ENCODE measurements at regions not wholly inside any gene's neighbourhood (a gene's known extent, or its start where the extent isn't known, plus 50 kb on each side); places are given as distances from the start of the nearest gene placed in this dataset.
A peak's percentile ranks its signal among the peaks of the same experiment; 100 is the strongest.

GRCh38 chr4:170391066-170391740 is 301.4 kb upstream of the AADAT start:
- no peak overlapping the region for H2AFZ ChIP-seq (ENCODE audit: control insufficient read depth, low read length)
- peak; percentile 63 for DNase-seq (ENCODE audit: low read depth, low spot score)
- peak; percentile 94 for FAIRE-seq
- dilution Hi-C loops (cut with MboI; ENCODE audit: extremely low pct_ligation_motif_present, low sequenced_read_pairs) = no loop called here
- no peaks in the 10 kb centered on the region for H4K20me1 ChIP-seq (ENCODE audit: control insufficient read depth, extremely low read depth, insufficient read depth, low read length)
- no peak overlapping the region for H3K9ac ChIP-seq (ENCODE audit: control insufficient read depth, extremely low read depth, insufficient read depth, low read length)
- H3K27ac ChIP-seq (ENCODE audit: control insufficient read depth, insufficient read depth, low read length) = peak overlapping the region; percentile 44
- no peaks in the 10 kb centered on the region for H3K36me3 ChIP-seq (ENCODE audit: control insufficient read depth in 2 of 2, extremely low read depth in 1 of 2, insufficient read depth in 2 of 2, low read length in 2 of 2)
- H3K79me2 ChIP-seq (ENCODE audit: control insufficient read depth, insufficient read depth, low read length) = no peaks in the 10 kb centered on the region
- H3K4me1 ChIP-seq (ENCODE audit: control insufficient read depth, extremely low read depth, insufficient read depth, low read length) = peaks cover 7% of the 10 kb centered on the region
- H3K9me3 ChIP-seq (ENCODE audit: control insufficient read depth, low read depth, low read length) = no peaks in the 10 kb centered on the region
- no peaks in the 10 kb centered on the region for H3K27me3 ChIP-seq (ENCODE audit: control insufficient read depth, extremely low read depth, insufficient read depth, low read length)
- no peak overlapping the region for H3K4me3 ChIP-seq (ENCODE audit: control insufficient read depth in 2 of 3, extremely low read depth in 1 of 3, insufficient read depth in 2 of 3, low read depth in 1 of 3, low read length in 3 of 3)
- H3K4me2 ChIP-seq (ENCODE audit: control insufficient read depth, extremely low read depth, insufficient read depth, low read depth, low read length) = peak overlapping the region; percentile 2
- no peaks in the 10 kb centered on the region for H3K9me1 ChIP-seq (ENCODE audit: control insufficient read depth, extremely low read depth, insufficient read depth, low read length)
- TF ChIP-seq EZH2 (IDR thresholded peaks at IDR 0.05; ENCODE audit: low read length) = no peak
- no peak for TF ChIP-seq CTCF (optimal IDR thresholded peaks at IDR 0.05 in 1 of 3, IDR thresholded peaks at IDR 0.05 in 1 of 3, conservative IDR thresholded peaks at IDR 0.05 in 1 of 3; ENCODE audit: extremely low read depth in 1 of 3, insufficient read depth in 2 of 3, low read length in 3 of 3)

- Histone ChIP-seq H3K4me1 (ENCODE audit: control insufficient read depth, extremely low read depth, insufficient read depth, low read length) (peaks cover 7% of the 10 kb centered on the region), H3K9ac (ENCODE audit: control insufficient read depth, extremely low read depth, insufficient read depth, low read length) (no peak overlapping the region), H3K9me3 (ENCODE audit: control insufficient read depth, low read depth, low read length) (no peaks in the 10 kb centered on the region), H3K27me3 (ENCODE audit: control insufficient read depth, extremely low read depth, insufficient read depth, low read length) (no peaks in the 10 kb centered on the region), H3K36me3 (ENCODE audit: control insufficient read depth in 2 of 2, extremely low read depth in 1 of 2, insufficient read depth in 2 of 2, low read length in 2 of 2) (no peaks in the 10 kb centered on the region), H2AFZ (ENCODE audit: control insufficient read depth, low read length) (no peak overlapping the region), H3K4me3 (ENCODE audit: control insufficient read depth in 2 of 3, extremely low read depth in 1 of 3, insufficient read depth in 2 of 3, low read depth in 1 of 3, low read length in 3 of 3) (no peak overlapping the region), H3K9me1 (ENCODE audit: control insufficient read depth, extremely low read depth, insufficient read depth, low read length) (no peaks in the 10 kb centered on the region), H3K4me2 (ENCODE audit: control insufficient read depth, extremely low read depth, insufficient read depth, low read depth, low read length) (no peak overlapping the region), H3K27ac (ENCODE audit: control insufficient read depth, insufficient read depth, low read length) (no peak overlapping the region), H4K20me1 (ENCODE audit: control insufficient read depth, extremely low read depth, insufficient read depth, low read length) (no peaks in the 10 kb centered on the region), H3K79me2 (ENCODE audit: control insufficient read depth, insufficient read depth, low read length) (no peaks in the 10 kb centered on the region)
- TF ChIP-seq EZH2 (IDR thresholded peaks at IDR 0.05; ENCODE audit: low read length) = no peak
- TF ChIP-seq CTCF (optimal IDR thresholded peaks at IDR 0.05 in 1 of 3, IDR thresholded peaks at IDR 0.05 in 1 of 3, conservative IDR thresholded peaks at IDR 0.05 in 1 of 3; ENCODE audit: extremely low read depth in 1 of 3, insufficient read depth in 2 of 3, low read length in 3 of 3) = no peak
- no peak for FAIRE-seq
- DNase-seq (ENCODE audit: low read depth, low spot score) = no peak
- dilution Hi-C loops (cut with MboI; ENCODE audit: extremely low pct_ligation_motif_present, low sequenced_read_pairs) = no loop called here
These were observed 299.7 kb upstream of the AADAT start for GRCh38 chr4:170389411-170389810.
